H1 (cell line): ENCODE measurements at regions not wholly inside any gene's neighbourhood (a gene's known extent, or its start where the extent isn't known, plus 50 kb on each side); places are given as distances from the start of the nearest gene placed in this dataset.

Experiments used
- TF ChIP-seq, protein P1 (sequence below): fragments of 300-600 bp; sonication (generic); IDR thresholded peaks from 2 replicates; pipeline ENCODE4 v1.7.1; 2012; ENCODE audit warnings: low read length, moderate library complexity, mild to moderate bottlenecking, inconsistent platforms; ENCODE audit not compliant: insufficient replicate concordance

DNA sequence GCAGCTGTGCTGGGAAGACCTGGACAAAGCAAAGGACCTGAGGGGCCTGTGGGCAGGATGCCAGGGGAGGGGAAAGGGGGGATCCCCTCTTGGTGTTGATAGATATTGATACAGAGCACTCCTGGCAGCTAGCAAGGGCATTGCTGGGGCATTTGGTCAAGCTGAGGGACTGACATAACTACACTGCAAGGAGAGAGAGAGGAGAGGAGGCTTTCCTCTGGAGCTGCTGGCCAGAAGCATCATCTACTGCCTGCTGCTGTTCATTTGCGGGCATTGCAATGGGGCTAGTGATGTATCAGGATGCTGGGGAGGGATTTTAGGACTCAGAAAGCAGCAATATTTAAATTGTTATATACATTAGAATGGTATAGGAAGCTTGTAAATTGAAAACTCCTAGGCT is 142.0 kb downstream of the ZNF648 start (continued):
- TF ChIP-seq, protein P1, sequence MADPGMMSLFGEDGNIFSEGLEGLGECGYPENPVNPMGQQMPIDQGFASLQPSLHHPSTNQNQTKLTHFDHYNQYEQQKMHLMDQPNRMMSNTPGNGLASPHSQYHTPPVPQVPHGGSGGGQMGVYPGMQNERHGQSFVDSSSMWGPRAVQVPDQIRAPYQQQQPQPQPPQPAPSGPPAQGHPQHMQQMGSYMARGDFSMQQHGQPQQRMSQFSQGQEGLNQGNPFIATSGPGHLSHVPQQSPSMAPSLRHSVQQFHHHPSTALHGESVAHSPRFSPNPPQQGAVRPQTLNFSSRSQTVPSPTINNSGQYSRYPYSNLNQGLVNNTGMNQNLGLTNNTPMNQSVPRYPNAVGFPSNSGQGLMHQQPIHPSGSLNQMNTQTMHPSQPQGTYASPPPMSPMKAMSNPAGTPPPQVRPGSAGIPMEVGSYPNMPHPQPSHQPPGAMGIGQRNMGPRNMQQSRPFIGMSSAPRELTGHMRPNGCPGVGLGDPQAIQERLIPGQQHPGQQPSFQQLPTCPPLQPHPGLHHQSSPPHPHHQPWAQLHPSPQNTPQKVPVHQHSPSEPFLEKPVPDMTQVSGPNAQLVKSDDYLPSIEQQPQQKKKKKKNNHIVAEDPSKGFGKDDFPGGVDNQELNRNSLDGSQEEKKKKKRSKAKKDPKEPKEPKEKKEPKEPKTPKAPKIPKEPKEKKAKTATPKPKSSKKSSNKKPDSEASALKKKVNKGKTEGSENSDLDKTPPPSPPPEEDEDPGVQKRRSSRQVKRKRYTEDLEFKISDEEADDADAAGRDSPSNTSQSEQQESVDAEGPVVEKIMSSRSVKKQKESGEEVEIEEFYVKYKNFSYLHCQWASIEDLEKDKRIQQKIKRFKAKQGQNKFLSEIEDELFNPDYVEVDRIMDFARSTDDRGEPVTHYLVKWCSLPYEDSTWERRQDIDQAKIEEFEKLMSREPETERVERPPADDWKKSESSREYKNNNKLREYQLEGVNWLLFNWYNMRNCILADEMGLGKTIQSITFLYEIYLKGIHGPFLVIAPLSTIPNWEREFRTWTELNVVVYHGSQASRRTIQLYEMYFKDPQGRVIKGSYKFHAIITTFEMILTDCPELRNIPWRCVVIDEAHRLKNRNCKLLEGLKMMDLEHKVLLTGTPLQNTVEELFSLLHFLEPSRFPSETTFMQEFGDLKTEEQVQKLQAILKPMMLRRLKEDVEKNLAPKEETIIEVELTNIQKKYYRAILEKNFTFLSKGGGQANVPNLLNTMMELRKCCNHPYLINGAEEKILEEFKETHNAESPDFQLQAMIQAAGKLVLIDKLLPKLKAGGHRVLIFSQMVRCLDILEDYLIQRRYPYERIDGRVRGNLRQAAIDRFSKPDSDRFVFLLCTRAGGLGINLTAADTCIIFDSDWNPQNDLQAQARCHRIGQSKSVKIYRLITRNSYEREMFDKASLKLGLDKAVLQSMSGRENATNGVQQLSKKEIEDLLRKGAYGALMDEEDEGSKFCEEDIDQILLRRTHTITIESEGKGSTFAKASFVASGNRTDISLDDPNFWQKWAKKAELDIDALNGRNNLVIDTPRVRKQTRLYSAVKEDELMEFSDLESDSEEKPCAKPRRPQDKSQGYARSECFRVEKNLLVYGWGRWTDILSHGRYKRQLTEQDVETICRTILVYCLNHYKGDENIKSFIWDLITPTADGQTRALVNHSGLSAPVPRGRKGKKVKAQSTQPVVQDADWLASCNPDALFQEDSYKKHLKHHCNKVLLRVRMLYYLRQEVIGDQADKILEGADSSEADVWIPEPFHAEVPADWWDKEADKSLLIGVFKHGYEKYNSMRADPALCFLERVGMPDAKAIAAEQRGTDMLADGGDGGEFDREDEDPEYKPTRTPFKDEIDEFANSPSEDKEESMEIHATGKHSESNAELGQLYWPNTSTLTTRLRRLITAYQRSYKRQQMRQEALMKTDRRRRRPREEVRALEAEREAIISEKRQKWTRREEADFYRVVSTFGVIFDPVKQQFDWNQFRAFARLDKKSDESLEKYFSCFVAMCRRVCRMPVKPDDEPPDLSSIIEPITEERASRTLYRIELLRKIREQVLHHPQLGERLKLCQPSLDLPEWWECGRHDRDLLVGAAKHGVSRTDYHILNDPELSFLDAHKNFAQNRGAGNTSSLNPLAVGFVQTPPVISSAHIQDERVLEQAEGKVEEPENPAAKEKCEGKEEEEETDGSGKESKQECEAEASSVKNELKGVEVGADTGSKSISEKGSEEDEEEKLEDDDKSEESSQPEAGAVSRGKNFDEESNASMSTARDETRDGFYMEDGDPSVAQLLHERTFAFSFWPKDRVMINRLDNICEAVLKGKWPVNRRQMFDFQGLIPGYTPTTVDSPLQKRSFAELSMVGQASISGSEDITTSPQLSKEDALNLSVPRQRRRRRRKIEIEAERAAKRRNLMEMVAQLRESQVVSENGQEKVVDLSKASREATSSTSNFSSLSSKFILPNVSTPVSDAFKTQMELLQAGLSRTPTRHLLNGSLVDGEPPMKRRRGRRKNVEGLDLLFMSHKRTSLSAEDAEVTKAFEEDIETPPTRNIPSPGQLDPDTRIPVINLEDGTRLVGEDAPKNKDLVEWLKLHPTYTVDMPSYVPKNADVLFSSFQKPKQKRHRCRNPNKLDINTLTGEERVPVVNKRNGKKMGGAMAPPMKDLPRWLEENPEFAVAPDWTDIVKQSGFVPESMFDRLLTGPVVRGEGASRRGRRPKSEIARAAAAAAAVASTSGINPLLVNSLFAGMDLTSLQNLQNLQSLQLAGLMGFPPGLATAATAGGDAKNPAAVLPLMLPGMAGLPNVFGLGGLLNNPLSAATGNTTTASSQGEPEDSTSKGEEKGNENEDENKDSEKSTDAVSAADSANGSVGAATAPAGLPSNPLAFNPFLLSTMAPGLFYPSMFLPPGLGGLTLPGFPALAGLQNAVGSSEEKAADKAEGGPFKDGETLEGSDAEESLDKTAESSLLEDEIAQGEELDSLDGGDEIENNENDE: no peak
